ENCODE measurements at regions not wholly inside any gene's neighbourhood (a gene's known extent, or its start where the extent isn't known, plus 50 kb on each side); places are given as distances from the start of the nearest gene placed in this dataset.

DNA sequence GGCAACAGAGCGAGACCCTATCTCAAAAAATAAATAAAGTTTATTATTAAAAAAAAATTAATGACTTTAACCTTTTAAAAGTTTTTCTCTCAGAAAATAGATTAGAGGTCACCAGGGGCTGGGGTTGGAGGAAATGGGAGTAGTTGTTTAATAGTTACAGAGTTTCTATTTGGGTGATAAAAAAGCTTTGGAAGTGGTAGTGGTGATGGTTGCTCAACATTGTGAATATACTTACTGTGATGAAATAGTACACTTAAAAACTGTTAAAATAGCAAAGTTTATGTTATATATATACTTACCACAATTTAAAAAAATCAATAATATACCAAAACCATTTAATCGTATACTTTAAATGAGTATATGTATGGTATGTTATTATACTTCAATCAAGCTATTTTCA lies 59.6 kb downstream of the ARL6IP4 start:
- TF ChIP-seq, protein P1, sequence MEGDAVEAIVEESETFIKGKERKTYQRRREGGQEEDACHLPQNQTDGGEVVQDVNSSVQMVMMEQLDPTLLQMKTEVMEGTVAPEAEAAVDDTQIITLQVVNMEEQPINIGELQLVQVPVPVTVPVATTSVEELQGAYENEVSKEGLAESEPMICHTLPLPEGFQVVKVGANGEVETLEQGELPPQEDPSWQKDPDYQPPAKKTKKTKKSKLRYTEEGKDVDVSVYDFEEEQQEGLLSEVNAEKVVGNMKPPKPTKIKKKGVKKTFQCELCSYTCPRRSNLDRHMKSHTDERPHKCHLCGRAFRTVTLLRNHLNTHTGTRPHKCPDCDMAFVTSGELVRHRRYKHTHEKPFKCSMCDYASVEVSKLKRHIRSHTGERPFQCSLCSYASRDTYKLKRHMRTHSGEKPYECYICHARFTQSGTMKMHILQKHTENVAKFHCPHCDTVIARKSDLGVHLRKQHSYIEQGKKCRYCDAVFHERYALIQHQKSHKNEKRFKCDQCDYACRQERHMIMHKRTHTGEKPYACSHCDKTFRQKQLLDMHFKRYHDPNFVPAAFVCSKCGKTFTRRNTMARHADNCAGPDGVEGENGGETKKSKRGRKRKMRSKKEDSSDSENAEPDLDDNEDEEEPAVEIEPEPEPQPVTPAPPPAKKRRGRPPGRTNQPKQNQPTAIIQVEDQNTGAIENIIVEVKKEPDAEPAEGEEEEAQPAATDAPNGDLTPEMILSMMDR (IDR thresholded peaks at IDR 0.05; ENCODE audit: insufficient read depth, low read length), result no peak
- TF ChIP-seq POLR2AphosphoS5 (IDR thresholded peaks at IDR 0.05; ENCODE audit: low read depth) (no peak), GABPA (IDR thresholded peaks at IDR 0.05; ENCODE audit: low read depth) (no peak)
- TF ChIP-seq, protein P2, sequence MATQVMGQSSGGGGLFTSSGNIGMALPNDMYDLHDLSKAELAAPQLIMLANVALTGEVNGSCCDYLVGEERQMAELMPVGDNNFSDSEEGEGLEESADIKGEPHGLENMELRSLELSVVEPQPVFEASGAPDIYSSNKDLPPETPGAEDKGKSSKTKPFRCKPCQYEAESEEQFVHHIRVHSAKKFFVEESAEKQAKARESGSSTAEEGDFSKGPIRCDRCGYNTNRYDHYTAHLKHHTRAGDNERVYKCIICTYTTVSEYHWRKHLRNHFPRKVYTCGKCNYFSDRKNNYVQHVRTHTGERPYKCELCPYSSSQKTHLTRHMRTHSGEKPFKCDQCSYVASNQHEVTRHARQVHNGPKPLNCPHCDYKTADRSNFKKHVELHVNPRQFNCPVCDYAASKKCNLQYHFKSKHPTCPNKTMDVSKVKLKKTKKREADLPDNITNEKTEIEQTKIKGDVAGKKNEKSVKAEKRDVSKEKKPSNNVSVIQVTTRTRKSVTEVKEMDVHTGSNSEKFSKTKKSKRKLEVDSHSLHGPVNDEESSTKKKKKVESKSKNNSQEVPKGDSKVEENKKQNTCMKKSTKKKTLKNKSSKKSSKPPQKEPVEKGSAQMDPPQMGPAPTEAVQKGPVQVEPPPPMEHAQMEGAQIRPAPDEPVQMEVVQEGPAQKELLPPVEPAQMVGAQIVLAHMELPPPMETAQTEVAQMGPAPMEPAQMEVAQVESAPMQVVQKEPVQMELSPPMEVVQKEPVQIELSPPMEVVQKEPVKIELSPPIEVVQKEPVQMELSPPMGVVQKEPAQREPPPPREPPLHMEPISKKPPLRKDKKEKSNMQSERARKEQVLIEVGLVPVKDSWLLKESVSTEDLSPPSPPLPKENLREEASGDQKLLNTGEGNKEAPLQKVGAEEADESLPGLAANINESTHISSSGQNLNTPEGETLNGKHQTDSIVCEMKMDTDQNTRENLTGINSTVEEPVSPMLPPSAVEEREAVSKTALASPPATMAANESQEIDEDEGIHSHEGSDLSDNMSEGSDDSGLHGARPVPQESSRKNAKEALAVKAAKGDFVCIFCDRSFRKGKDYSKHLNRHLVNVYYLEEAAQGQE (IDR thresholded peaks at IDR 0.05; ENCODE audit: insufficient replicate concordance, low read depth), result no peak

All from HL-60 (cell line).